K562 (cell line): ENCODE measurements at regions not wholly inside any gene's neighbourhood (a gene's known extent, or its start where the extent isn't known, plus 50 kb on each side); places are given as distances from the start of the nearest gene placed in this dataset.

ENCODE experiments used
- ATAC-seq: fragments of 200-7000 bp; cut with Tn5 transposase; 3 replicates; pipeline ENCODE4 v1.9.1; 2020; ENCODE audit warnings: moderate library complexity
- BruUV-seq: library from RNA; stranded (reverse); fragments of 400-500 nt; replicated peaks from 2 replicates; lab custom pipeline; 2021; lab: Mats Ljungman, UMichigan
- CTCF ChIA-PET: fragments of 300-600 bp; formaldehyde crosslinking; extraction: SDS; loops from one replicate; lab custom pipeline; 2021; ENCODE audit warnings: low intra/inter-chr PET ratio; lab: Yijun Ruan, JAX
- POLR2A ChIA-PET: fragments of 300-600, 350-650 bp; sonication (Branson Sonifier 250); formaldehyde crosslinking; extraction: SDS; loops from one replicate; lab custom pipeline; 2021; ENCODE audit warnings: antibody characterized with exemption, inconsistent platforms; lab: Yijun Ruan, JAX
- DNase-seq, 4 experiments: peaks; one replicate each; pipeline versions ENCODE4 v3.0.0 to v3.0.0-alpha.2; 2011 to 2018; ENCODE audit warnings: low spot score in 3 of 4, mixed read lengths in 3 of 4; ENCODE audit errors: extremely low read depth in 1 of 4
- FAIRE-seq: peaks from 2 replicates; lab custom pipeline; 2011; peaks lifted over from hg19 to GRCh38; lab: Jason Lieb, UNC
- H2AFZ ChIP-seq: 2 replicates; pipeline ENCODE4 v1.6.0; 2011; ENCODE audit warnings: low read depth, low read length, control low read depth, inconsistent platforms
- H3K27ac ChIP-seq: fragments of 200-600 bp; 3 replicates; pipeline ENCODE4 v1.8.0; 2011; ENCODE audit warnings: low read depth, mild to moderate bottlenecking, control low read depth, inconsistent platforms, low read length, moderate library complexity, mixed read lengths; ENCODE audit errors: extremely low read depth
- H3K27me3 ChIP-seq, 2 experiments: fragments of 300-600 bp in 1 of 2; 2 replicates in 1 of 2; 3 replicates in 1 of 2; pipeline versions ENCODE4 v1.6.0 to v1.8.0; 2011; ENCODE audit warnings: inconsistent platforms in 2 of 2, low read length in 2 of 2, mild to moderate bottlenecking in 1 of 2, mixed read lengths in 1 of 2, moderate library complexity in 1 of 2; ENCODE audit not compliant: control insufficient read depth in 2 of 2, insufficient read depth in 2 of 2
- H3K36me3 ChIP-seq: fragments of 300-600 bp; 3 replicates; pipeline ENCODE4 v1.8.0; 2011; ENCODE audit warnings: mild to moderate bottlenecking, low read length, inconsistent platforms; ENCODE audit not compliant: control insufficient read depth, insufficient read depth
- H3K4me1 ChIP-seq, 2 experiments: fragments of 200-600 bp in 1 of 2; replicated peaks in 1 of 2; 2 replicates in 1 of 2; 3 replicates in 1 of 2; pipeline versions ENCODE4 v1.5.1 to v1.8.0; 2011; ENCODE audit warnings: inconsistent platforms in 2 of 2, low read length in 2 of 2, mild to moderate bottlenecking in 1 of 2, mixed read lengths in 1 of 2, moderate library complexity in 1 of 2; ENCODE audit not compliant: control insufficient read depth in 2 of 2, insufficient read depth in 2 of 2
- H3K4me2 ChIP-seq: 2 replicates; pipeline ENCODE4 v1.6.1; 2011; ENCODE audit warnings: low read length, control low read depth, inconsistent platforms, mixed read lengths; ENCODE audit not compliant: insufficient read depth
- H3K4me3 ChIP-seq: fragments of 200-600 bp; sonication (generic), shearing (Covaris generic); 2 replicates; pipeline ENCODE4 v1.5.1; 2016; ENCODE audit warnings: control low read depth, inconsistent platforms
- H3K79me2 ChIP-seq: fragments of 200-600 bp; 3 replicates; pipeline ENCODE4 v1.8.0; 2011; ENCODE audit warnings: low read length, inconsistent platforms; ENCODE audit not compliant: control insufficient read depth, insufficient read depth
- H3K9ac ChIP-seq, 2 experiments: 2 replicates each; pipeline versions ENCODE4 v1.6.0 to v1.6.1; 2011; ENCODE audit warnings: low read depth in 2 of 2, low read length in 2 of 2, control low read depth in 1 of 2, inconsistent platforms in 1 of 2, mild to moderate bottlenecking in 1 of 2, mixed read lengths in 1 of 2; ENCODE audit not compliant: insufficient read depth in 1 of 2
- H3K9me1 ChIP-seq: one replicate; pipeline ENCODE4 v1.6.0; 2011; ENCODE audit warnings: inconsistent platforms, mild to moderate bottlenecking, low read length, moderate library complexity; ENCODE audit not compliant: control insufficient read depth, insufficient read depth
- H3K9me3 ChIP-seq: replicated peaks from 2 replicates; pipeline ENCODE4 v1.5.1; 2011; ENCODE audit warnings: low read depth, low read length, inconsistent platforms; ENCODE audit not compliant: control insufficient read depth, insufficient read depth
- H4K20me1 ChIP-seq: replicated peaks from 2 replicates; pipeline ENCODE4 v1.6.1; 2011; ENCODE audit warnings: low read length, inconsistent platforms, mixed read lengths; ENCODE audit not compliant: control insufficient read depth, insufficient read depth
- ARID1B ChIP-seq: fragments of 450-650 bp; IDR thresholded peaks from 2 replicates; pipeline ENCODE4 v1.6.1; 2016; ENCODE audit warnings: antibody characterized with exemption, mild to moderate bottlenecking, inconsistent platforms
- ELF2 ChIP-seq: fragments of 250-450 bp; sonication (Bioruptor Pico); IDR thresholded peaks from 2 replicates; pipeline ENCODE4 v1.5.0; 2021; ENCODE audit warnings: mild to moderate bottlenecking
- MBD2 ChIP-seq: sonication (generic); IDR thresholded peaks from 2 replicates; pipeline ENCODE4 v1.6.1; 2016; ENCODE audit warnings: low read depth, borderline replicate concordance
- MEF2A ChIP-seq: IDR thresholded peaks from 2 replicates; pipeline ENCODE4 v1.6.1; 2011; ENCODE audit warnings: low read depth, mild to moderate bottlenecking, low read length, moderate library complexity; ENCODE audit not compliant: control insufficient read depth
- MNT ChIP-seq, 2 experiments: fragments of 450-650 bp; conservative IDR thresholded peaks; 2 replicates each; pipeline ENCODE4 v1.6.1; 2017; ENCODE audit warnings: mild to moderate bottlenecking in 2 of 2, moderate library complexity in 2 of 2
- NCOR1 ChIP-seq: fragments of 450-650 bp; IDR thresholded peaks from 2 replicates; pipeline ENCODE4 v1.6.1; 2016; ENCODE audit warnings: mild to moderate bottlenecking, moderate library complexity
- POLR2AphosphoS2 ChIP-seq: IDR thresholded peaks from 2 replicates; pipeline ENCODE4 v1.6.1; 2012; ENCODE audit warnings: low read length, improper control_type of control experiment
- SAFB ChIP-seq: fragments of 200-400 bp; formaldehyde crosslinking; IDR thresholded peaks from 2 replicates; pipeline ENCODE4 v1.6.1; 2017; ENCODE audit warnings: low read depth, low read length, borderline replicate concordance
- SMARCE1 ChIP-seq: fragments of 450-650 bp; IDR thresholded peaks from 2 replicates; pipeline ENCODE4 v1.7.1; 2016; ENCODE audit warnings: mild to moderate bottlenecking
- SNIP1 ChIP-seq: fragments of 450-650 bp; IDR thresholded peaks from 2 replicates; pipeline ENCODE4 v1.7.1; 2017; ENCODE audit warnings: low read depth, mild to moderate bottlenecking
- SRSF9 ChIP-seq: fragments of 200-400 bp; formaldehyde crosslinking; IDR thresholded peaks from 2 replicates; pipeline ENCODE4 v1.6.1; 2017; ENCODE audit warnings: low read depth, low read length, borderline replicate concordance
- ZBTB7A ChIP-seq: IDR thresholded peaks from 2 replicates; pipeline ENCODE4 v1.6.1; 2011; ENCODE audit warnings: low read depth, mild to moderate bottlenecking, low read length, moderate library complexity, borderline replicate concordance; ENCODE audit not compliant: control insufficient read depth
- ZC3H4 ChIP-seq: sonication (generic); formaldehyde crosslinking; IDR thresholded peaks from 2 replicates; pipeline ENCODE4 v1.9.0; 2021; ENCODE audit warnings: missing genetic modification reagents, borderline replicate concordance
- ZNF274 ChIP-seq: IDR thresholded peaks from 2 replicates; pipeline ENCODE4 v1.6.1; 2011; ENCODE audit warnings: low read depth, mild to moderate bottlenecking, low read length, moderate library complexity, borderline replicate concordance
- ZZZ3 ChIP-seq: fragments of 450-650 bp; IDR thresholded peaks from 2 replicates; pipeline ENCODE4 v1.6.1; 2016; ENCODE audit warnings: antibody characterized with exemption, mild to moderate bottlenecking, moderate library complexity
- WGBS: fragments of 100-300 bp; shearing (Covaris generic); methylation state at CpG from one replicate; pipeline ENCODE4 v1.1.6; 2016; ENCODE audit warnings: low coverage, mixed read lengths; ENCODE audit not compliant: insufficient coverage; ENCODE audit errors: missing lambda C conversion rate; 5-methylcytosine and 5-hydroxymethylcytosine counted together
- in situ Hi-C: fragments of 300-500 bp; cut with MboI; formaldehyde crosslinking; loops from 4 replicates; pipeline ENCODE4 v1.15.0; 2018; ENCODE audit warnings: inconsistent platforms, mixed read lengths
- intact Hi-C: fragments of 100-400 bp; cut with micrococcal nuclease; formaldehyde crosslinking; loops from 2 replicates; pipeline ENCODE4 v1.14.2; 2022
- TF ChIP-seq, protein P1 (sequence below): fragments of 250-450 bp; sonication (Bioruptor Pico); IDR thresholded peaks from 2 replicates; pipeline ENCODE4 v1.8.0; 2021; ENCODE audit warnings: borderline replicate concordance, mild to moderate bottlenecking, moderate library complexity; ENCODE audit not compliant: poor library complexity, severe bottlenecking
- TF ChIP-seq, protein P2 (sequence below): fragments of 450-650 bp; IDR thresholded peaks from 2 replicates; pipeline ENCODE4 v1.6.1; 2014; ENCODE audit warnings: low read depth, mild to moderate bottlenecking, moderate library complexity, borderline replicate concordance

GRCh38 chr12:34398706-34399630 is 376.7 kb downstream of the ALG10 start:
- Histone ChIP-seq H3K27me3 (peaks cover 0 to 50% of the 10 kb centered on the region in 2 experiments; a peak in 2 of 5 replicates), H3K9ac (no peak overlapping the region), H3K4me1 (no peaks in the 10 kb centered on the region), H4K20me1 (no peaks in the 10 kb centered on the region), H3K27ac (no peak overlapping the region), H3K4me3 (no peak overlapping the region), H3K9me1 (no peaks in the 10 kb centered on the region), H3K79me2 (no peaks in the 10 kb centered on the region), H3K36me3 (no peaks in the 10 kb centered on the region), H3K9me3 (no peaks in the 10 kb centered on the region), H3K4me2 (no peak overlapping the region), H2AFZ (no peak overlapping the region)
- under 1% methylated on average over 32 of the region's 38 CpGs for WGBS
- in situ Hi-C loops = no loop called here
- BruUV-seq = no TSS peak
- no peak for FAIRE-seq
- POLR2A ChIA-PET = no interaction called here
- intact Hi-C loops = no loop called here
- ATAC-seq = no peak
- CTCF ChIA-PET = no interaction called here
- TF ChIP-seq SNIP1 = no peak
- no peak for TF ChIP-seq MNT (conservative IDR thresholded peaks at IDR 0.05)
- no peak for TF ChIP-seq NCOR1
- TF ChIP-seq, protein P1, sequence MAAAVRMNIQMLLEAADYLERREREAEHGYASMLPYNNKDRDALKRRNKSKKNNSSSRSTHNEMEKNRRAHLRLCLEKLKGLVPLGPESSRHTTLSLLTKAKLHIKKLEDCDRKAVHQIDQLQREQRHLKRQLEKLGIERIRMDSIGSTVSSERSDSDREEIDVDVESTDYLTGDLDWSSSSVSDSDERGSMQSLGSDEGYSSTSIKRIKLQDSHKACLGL = no peak
- TF ChIP-seq SRSF9 = no peak
- no peak for TF ChIP-seq ELF2 (CRISPR knock-in tag)
- no peak for TF ChIP-seq ZC3H4 (CRISPR knock-in tag)
- no peak for TF ChIP-seq MBD2
- no peak for TF ChIP-seq ZNF274
- no peak for TF ChIP-seq ZZZ3
- TF ChIP-seq, protein P2, sequence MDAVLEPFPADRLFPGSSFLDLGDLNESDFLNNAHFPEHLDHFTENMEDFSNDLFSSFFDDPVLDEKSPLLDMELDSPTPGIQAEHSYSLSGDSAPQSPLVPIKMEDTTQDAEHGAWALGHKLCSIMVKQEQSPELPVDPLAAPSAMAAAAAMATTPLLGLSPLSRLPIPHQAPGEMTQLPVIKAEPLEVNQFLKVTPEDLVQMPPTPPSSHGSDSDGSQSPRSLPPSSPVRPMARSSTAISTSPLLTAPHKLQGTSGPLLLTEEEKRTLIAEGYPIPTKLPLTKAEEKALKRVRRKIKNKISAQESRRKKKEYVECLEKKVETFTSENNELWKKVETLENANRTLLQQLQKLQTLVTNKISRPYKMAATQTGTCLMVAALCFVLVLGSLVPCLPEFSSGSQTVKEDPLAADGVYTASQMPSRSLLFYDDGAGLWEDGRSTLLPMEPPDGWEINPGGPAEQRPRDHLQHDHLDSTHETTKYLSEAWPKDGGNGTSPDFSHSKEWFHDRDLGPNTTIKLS = no peak
- TF ChIP-seq SMARCE1 = no peak
- no peak for TF ChIP-seq ARID1B
- no peak for TF ChIP-seq MEF2A
- TF ChIP-seq POLR2AphosphoS2 = no peak
- TF ChIP-seq ZBTB7A = no peak
- no peak for TF ChIP-seq SAFB
- peak in 3 of 4 experiments; percentile 1 to 2 (median 1) for DNase-seq
